Stimulated activated CD8-positive, alpha-beta memory T cell treated with anti-CD3 and anti-CD28 coated beads, Interleukin-2, amount 100 ng/mL, for 1 hour (primary cell): ENCODE measurements at regions not wholly inside any gene's neighbourhood (a gene's known extent, or its start where the extent isn't known, plus 50 kb on each side); places are given as distances from the start of the nearest gene placed in this dataset.
"Not testable (repeated sequence)": the region's sequence is repeated elsewhere in the genome, so short reads cannot be mapped to it uniquely, and the experiment has no call there.

Source experiments
- DNase-seq, 2 donors: peaks; one replicate each; pipeline ENCODE4 v3.0.0-alpha.2; 2020; ENCODE audit warnings: low read depth in 2 of 2

DNA sequence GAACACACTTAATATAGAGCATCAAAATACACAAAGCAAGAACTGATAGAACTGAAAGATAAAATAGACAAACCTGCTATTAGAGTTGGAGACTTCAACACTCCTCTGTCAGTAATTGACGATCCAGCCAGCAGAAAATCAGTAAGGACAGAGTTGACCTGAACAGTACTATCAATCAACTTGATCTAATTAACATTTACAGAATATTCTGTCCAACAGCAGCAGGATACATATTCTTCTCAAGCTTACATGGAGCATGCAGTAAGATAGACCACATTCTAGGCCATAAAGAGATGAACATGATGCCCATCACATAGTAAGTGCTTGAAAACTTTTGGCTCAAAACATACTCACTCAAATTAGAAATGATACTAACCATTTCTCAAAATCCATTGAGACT is 196.7 kb upstream of the KLF3 start:
- no peak for DNase-seq

DNA sequence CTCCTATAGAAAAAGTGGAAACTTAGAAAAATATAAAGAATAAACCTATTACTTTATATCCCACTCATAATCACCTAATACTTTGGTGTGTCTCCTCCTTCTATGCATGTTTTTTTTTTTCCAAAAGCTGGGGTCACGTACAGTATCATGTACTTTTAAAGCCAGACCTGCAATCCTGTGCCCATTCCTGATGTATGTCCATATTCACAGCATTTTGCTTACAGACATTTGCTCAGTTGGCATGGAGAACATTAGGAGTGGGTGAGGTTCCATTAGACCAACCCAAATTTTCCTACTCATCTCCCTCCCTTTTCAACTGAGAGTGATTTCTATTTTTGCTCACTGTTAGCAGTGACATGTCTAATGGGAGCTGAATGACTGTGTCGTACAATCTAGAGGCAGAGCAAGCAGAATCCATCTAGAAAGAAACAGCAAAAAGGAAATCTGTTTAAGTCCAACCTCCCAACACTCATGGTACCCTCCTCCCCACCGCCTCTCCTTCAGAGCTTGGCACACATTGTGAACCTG is 195.6 kb upstream of the KLF3 start:
- DNase-seq = no peak

DNA sequence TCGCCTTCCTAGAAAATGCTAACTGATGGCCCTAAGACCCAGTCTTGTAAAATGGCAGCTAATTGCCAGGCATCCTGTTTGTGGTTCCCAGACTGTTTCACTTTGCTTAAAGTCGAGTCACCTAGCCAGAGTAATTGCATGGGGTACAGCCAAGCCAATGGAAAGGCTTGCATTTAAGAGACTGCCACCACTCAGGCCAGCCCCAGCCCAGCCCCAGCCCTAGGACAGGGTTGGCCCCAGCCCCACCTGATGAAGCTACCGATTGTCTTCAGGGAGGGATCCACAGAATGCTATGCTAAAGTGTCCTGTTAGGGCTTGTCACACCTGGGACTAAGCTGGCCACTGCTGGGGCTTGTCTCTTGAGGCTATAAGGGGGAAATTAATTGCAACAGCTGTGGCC is 194.6 kb upstream of the KLF3 start:
- no peak for DNase-seq

GRCh38 chr4:38470735-38471262 is 193.2 kb upstream of the KLF3 start:
- no peak for DNase-seq

GRCh38 chr4:38482696-38483095 is 181.3 kb upstream of the KLF3 start:
- DNase-seq = no peak

DNA sequence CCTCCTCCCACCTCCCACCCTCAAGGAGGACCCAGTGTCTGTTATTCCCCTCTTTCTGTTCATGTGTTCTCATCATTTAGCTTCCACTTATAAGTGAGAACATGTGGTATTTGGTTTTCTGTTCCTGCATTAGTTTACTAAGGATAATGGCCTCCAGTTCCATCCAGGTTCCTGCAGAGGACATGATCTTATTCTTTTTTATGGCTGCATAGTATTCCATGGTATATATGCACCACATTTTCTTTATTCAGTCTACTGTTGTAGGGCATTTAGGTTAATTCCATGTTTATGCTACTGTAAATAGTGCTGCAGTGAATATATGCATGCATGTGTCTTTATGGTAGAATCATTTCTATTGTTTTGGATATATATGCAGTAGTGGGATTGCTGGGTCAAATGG is 180.4 kb upstream of the KLF3 start:
- DNase-seq = not testable (repeated sequence)

DNA sequence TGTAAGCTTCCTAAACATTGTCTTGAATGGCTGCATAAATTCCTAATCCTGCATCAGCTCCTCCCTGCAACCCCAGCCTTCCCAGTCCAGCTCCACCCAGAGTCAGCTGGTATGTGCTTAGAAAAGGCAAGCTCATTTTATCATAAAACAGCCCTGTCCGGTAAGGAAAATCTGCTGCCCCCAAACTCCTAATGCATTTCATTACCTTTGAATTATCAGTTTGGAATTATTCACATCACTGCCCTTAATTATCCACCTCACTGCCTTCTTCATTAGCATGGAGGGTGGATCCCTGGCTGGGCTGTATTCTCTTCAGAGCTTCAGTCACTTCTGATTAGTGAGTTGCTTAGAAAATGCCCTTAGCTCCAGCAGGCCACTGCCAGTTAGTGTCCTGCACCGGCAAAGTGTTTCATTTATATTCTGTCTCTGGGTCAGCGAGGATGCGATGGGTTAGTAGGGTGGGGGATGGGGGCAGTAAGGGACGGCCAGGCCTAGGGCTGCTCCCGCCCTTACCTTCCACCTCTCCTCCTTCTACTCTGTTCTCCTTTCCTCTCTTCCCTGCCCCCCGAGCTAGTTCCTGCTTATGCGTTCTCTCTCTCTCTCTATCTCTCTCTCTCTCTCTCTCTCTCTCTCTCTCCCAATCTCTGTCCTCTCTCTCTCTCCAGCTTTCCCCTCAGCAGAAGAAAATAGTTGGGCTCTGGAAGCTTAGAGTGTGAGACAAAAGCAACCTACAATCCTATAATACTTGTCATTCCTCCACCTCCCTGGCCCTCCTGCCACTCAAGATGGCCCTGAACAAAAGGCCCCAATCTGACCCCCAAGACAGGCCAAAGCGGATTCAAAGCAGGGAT is 174.8 kb upstream of the KLF3 start:
- DNase-seq = no peak

GRCh38 chr4:38489924-38490639 is 173.9 kb upstream of the KLF3 start:
- DNase-seq = no peak

GRCh38 chr4:38490753-38491446 is 173.1 kb upstream of the KLF3 start:
- no peak for DNase-seq

- DNase-seq = no peak
Observed at GRCh38 chr4:38491854-38492478, 172.0 kb upstream of the KLF3 start.

DNA sequence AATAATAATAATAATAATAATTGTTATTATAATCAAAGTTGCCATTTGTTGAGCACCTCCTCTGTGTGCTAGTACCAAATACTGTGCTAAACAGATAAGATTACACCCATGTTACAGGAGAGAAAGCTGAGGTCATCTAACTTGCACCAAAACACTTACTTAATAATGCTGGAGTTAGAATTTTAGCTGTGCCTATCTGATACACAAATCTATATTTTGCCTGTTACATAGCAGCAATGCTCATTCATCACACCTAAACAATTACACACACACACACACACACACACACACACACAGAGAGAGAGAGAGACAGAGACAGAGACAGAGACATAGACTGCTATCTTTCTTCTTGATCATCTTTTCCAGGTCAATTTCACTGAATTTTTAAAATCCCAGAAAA is 170.9 kb upstream of the KLF3 start:
- no peak for DNase-seq

DNA sequence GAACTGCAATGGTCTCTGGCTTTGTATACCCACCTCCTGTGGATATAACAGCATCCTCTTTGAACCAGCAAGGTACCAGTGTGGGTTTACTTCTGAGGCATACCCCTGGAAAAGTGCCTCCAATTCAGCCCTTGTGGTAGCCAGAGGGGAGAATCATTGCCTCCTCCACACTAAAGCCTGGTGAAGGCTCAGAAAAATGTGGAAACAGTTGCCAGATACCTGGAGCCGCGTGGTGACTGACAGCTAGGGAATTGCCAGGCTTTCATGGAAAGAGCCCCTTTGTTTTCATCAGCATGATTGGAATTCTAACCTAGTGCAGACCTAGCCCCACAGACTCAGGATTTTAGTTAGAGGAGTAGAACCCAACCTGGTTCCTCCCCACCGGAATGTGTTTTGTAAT is 168.6 kb upstream of the KLF3 start:
- DNase-seq = no peak

DNA sequence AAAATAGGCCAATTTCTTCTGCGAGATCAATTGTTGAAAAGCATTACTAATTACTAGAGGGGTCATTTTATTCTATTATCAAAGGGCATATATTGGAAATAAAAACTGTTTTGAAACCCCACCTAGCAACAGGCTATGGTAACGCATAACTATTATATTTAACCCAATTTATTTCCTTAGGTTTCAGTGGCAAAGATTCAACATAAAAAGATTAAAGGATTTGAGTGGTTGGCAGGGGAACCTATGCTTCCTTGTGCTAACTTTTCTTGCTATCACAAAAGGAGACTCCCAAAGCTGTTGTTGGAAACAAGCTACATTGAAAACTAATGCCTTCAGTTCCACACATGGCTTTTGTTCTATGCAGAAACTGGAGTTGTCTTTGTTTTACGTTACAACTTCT is 166.9 kb upstream of the KLF3 start:
- DNase-seq = no peak

DNA sequence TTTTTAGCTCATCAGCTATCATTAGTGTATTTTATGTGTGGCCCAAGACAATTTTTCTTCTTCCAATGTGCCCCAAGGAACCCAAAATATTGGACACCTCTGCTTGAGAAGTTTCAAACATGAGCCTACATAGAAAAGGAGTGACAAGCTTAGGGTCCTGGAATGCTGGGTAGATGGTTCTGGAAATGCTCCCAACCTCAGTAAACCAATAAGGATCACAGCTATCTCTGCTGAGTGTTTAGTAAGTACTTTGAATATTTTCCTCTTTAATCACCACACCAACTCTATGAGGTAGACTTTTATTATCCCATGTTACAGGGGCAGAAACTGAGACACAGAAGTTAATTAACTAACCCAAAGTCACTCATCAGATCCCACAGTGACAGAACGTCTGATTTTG is 164.9 kb upstream of the KLF3 start:
- no peak for DNase-seq

DNA sequence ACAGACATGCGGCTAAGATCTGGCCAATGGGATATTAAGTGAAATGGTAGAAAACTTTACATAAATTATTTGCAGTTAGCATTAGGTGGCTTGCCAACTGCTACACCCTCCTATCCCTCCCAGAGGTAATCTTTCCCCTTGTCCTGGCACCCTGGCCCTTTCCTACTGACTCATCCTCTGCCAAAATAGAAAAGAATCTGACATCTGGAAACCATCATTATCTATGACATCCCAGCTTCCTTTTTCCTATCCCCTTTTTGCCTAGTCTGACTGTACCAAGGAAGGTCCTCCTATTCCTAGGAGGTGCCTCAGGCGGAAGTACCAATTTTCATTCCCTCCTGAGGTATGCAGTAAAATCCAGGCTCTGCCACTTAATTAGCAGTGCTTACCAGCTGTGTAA is 163.6 kb upstream of the KLF3 start:
- no peak for DNase-seq

- DNase-seq = no peak
Observed at GRCh38 chr4:38501698-38502097, 162.3 kb upstream of the KLF3 start.

DNA sequence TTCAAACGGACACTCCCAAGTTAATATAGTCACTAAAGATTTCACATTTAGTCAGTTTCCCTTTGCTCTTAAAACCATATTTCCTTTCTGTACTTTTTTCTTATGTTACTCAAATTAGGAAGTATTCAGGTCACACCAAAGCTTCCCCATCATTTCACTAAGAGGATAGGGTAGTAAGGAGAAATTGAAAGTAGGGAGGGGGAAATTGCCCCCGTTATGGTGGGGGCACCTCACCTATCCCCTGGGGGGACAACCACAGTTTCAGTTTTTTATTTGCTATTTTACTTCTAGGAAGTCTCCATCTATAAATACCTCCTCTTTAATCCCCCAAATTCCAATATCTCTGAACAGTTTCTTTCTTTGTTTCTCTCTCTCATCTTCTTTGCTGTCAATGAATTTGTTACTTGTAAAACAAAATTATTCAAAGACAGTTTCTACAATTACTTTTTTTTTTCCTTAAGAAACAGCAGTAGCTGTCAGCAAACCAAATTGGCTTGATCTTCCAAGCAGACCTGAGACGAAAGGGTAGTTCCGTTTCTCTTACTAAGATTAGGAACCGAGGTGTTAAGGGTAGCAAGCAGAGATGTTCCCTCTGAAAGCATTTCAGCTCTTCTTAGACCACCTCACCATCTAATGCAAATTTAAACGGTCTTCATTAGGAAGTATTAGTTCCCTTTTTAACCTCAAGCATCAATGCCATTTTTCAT is 160.2 kb upstream of the KLF3 start:
- no peak for DNase-seq

DNA sequence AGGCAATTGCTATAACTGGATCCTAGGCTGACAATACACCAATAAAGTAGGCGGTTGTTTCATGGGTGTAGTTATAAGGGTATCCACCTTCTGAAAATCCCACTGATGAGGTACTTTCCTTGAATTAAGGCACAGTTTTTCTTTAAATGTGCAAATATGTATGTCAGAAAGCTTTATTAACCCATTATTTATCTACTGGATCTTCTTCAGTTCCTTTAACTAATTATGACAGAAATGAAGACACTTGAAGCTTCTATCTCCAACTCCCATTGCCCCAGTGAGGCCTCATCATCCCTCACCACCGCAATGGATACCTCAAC is 159.6 kb upstream of the KLF3 start:
- DNase-seq = no peak

DNA sequence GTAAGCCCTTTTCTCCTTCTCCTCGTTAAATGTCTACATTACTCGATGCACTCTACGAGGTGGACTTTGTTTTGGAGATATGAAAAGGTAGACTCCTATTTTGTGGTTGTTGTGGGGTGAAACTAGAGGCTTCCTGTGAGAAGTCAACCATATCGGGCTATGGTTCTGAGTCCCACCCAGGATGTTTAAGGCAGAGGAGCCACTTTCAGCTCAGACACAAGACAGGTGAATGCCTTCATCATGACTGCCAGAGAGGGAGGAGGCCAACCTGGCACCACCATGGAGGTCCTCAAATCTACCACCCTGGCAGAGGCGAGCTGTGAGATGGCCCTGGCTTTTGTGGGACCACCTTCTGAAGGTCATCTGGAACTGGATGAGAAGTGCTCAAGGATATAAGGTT is 154.4 kb upstream of the KLF3 start:
- no peak for DNase-seq

- DNase-seq = no peak
Observed at GRCh38 chr4:38510201-38510600, 153.8 kb upstream of the KLF3 start.

- DNase-seq = no peak
Observed at GRCh38 chr4:38511702-38512101, 152.3 kb upstream of the KLF3 start.
